ENCODE measurements at regions not wholly inside any gene's neighbourhood (a gene's known extent, or its start where the extent isn't known, plus 50 kb on each side); places are given as distances from the start of the nearest gene placed in this dataset.

DNA sequence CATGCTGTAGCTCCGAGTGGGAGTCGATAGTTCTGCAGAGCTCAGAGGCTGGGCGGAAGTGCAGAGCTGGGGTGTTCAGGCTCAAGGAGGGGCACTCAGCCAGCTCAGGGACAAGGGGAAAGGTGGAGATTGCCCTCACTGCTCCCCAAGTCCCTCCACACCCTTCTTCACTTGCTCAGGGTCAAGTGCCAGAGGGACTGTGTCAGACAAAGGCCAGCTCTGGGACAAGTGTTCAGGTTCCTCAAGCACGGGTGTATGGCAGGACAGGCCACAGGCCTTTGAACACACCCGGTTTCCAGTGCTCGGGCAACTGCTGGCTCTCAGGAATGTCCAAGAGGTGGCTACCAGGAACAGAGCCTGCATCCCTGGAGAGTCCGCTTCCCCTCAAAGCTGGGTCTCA is 293.0 kb upstream of the PODXL start:
- Histone ChIP-seq H3K27ac (ENCODE audit: low read length) (no peak overlapping the region), H3K4me3 (ENCODE audit: low read length) (no peak overlapping the region), H3K9me3 (ENCODE audit: control insufficient read depth, insufficient read depth, low read length) (peaks cover 1% of the 10 kb centered on the region), H3K36me3 (ENCODE audit: control insufficient read depth, insufficient read depth, low read length) (no peaks in the 10 kb centered on the region), H3K4me1 (ENCODE audit: control insufficient read depth, insufficient read depth, low read length) (no peaks in the 10 kb centered on the region), H3K27me3 (ENCODE audit: control insufficient read depth, insufficient read depth, low read length) (no peaks in the 10 kb centered on the region)
- no peaks in the 10 kb centered on the region for H3K9me3 Mint-ChIP-seq
- H3K27me3 Mint-ChIP-seq (ENCODE audit: low read depth in 2 of 2): peaks cover 4 to 14% of the 10 kb centered on the region in 2 donors
- WGBS (ENCODE audit: insufficient coverage): 93% methylated on average over 7 of the region's 7 CpGs
- TF ChIP-seq, protein P1, sequence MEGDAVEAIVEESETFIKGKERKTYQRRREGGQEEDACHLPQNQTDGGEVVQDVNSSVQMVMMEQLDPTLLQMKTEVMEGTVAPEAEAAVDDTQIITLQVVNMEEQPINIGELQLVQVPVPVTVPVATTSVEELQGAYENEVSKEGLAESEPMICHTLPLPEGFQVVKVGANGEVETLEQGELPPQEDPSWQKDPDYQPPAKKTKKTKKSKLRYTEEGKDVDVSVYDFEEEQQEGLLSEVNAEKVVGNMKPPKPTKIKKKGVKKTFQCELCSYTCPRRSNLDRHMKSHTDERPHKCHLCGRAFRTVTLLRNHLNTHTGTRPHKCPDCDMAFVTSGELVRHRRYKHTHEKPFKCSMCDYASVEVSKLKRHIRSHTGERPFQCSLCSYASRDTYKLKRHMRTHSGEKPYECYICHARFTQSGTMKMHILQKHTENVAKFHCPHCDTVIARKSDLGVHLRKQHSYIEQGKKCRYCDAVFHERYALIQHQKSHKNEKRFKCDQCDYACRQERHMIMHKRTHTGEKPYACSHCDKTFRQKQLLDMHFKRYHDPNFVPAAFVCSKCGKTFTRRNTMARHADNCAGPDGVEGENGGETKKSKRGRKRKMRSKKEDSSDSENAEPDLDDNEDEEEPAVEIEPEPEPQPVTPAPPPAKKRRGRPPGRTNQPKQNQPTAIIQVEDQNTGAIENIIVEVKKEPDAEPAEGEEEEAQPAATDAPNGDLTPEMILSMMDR (IDR thresholded peaks at IDR 0.05): no peak
- no peaks in the 10 kb centered on the region for H3K36me3 Mint-ChIP-seq
- no peak for DNase-seq
- H3K27ac Mint-ChIP-seq: no peak overlapping the region
- no peak for ATAC-seq
- no peak overlapping the region for H3K4me3 Mint-ChIP-seq
- intact Hi-C loops (cut with micrococcal nuclease): no loop called here
- H3K4me1 Mint-ChIP-seq: no peaks in the 10 kb centered on the region

DNA sequence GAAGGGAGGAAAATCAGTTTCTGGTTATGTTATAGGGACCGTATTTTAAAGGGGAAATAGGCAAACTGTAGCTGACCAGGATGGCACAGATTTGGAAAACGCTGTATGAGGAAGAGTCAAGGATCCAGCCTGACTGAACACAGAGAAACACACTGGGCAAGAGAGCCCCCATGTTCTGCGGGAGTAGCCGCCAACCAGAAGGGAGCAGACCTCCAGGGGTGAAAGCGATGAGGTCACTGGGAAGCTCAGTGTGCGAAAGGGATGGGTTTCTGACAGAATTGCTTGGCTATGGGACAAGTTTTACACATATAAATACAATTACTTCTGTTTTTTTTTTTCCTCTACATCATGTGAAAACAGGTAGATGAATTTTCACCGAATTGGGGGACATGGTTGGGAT is 291.6 kb upstream of the PODXL start:
- WGBS (ENCODE audit: insufficient coverage): 88% methylated on average over 5 of the region's 7 CpGs
- Mint-ChIP-seq H3K27me3 (ENCODE audit: low read depth in 2 of 2) (peaks cover 4 to 14% of the 10 kb centered on the region in 2 donors), H3K4me1 (no peaks in the 10 kb centered on the region), H3K36me3 (no peaks in the 10 kb centered on the region), H3K27ac (no peak overlapping the region), H3K9me3 (no peaks in the 10 kb centered on the region), H3K4me3 (no peak overlapping the region)
- intact Hi-C loops (cut with micrococcal nuclease): no loop called here
- DNase-seq (no peak), ATAC-seq (no peak)
- Histone ChIP-seq H3K27me3 (ENCODE audit: control insufficient read depth, insufficient read depth, low read length) (no peaks in the 10 kb centered on the region), H3K4me3 (ENCODE audit: low read length) (no peak overlapping the region), H3K9me3 (ENCODE audit: control insufficient read depth, insufficient read depth, low read length) (no peaks in the 10 kb centered on the region), H3K36me3 (ENCODE audit: control insufficient read depth, insufficient read depth, low read length) (no peaks in the 10 kb centered on the region), H3K27ac (ENCODE audit: low read length) (no peak overlapping the region), H3K4me1 (ENCODE audit: control insufficient read depth, insufficient read depth, low read length) (no peaks in the 10 kb centered on the region)
- TF ChIP-seq, protein P1 (IDR thresholded peaks at IDR 0.05): no peak

DNA sequence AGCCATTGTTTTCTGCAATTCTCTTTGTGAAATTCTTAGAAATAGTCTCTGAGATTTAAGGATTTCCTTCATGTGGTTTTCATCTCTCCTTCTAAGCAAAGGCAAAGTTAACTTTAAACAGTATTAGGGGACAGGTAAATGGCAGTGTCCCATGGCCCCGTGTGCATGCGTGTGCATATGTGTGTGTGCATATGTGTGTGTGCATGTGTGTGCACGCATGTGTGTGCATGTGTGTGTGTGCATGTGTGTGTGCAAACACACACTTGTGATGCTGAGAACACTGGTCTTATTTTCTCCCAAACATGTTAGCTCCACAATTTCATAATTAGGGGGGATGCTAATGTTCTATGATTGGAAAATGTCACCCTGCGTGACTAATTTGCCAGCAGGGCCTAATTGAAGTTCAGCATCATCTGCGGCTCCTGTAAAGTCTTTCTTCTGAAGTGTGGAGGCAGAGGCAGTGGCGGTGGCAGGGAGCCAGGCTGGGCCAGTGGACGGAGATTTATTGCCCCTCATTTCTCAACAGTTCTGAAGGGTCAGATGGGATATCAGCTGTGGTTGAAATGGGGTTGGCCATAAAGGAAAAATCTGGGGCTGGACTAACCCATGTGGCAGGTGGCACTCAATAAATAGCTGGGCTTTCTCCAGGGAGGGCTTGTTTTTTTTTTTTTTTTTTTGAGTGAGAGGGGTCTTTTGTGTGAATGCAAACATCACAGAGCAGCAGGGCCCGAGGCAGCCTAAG is 289.3 kb upstream of the PODXL start:
- no peak overlapping the region for H3K27ac Mint-ChIP-seq
- H3K9me3 Mint-ChIP-seq: no peaks in the 10 kb centered on the region
- Histone ChIP-seq H3K27ac (ENCODE audit: low read length) (no peak overlapping the region), H3K27me3 (ENCODE audit: control insufficient read depth, insufficient read depth, low read length) (no peaks in the 10 kb centered on the region), H3K4me3 (ENCODE audit: low read length) (no peak overlapping the region), H3K4me1 (ENCODE audit: control insufficient read depth, insufficient read depth, low read length) (no peaks in the 10 kb centered on the region), H3K9me3 (ENCODE audit: control insufficient read depth, insufficient read depth, low read length) (no peaks in the 10 kb centered on the region), H3K36me3 (ENCODE audit: control insufficient read depth, insufficient read depth, low read length) (no peaks in the 10 kb centered on the region)
- intact Hi-C loops (cut with micrococcal nuclease): no loop called here
- no peaks in the 10 kb centered on the region for H3K4me1 Mint-ChIP-seq
- TF ChIP-seq, protein P1 (IDR thresholded peaks at IDR 0.05): no peak
- H3K36me3 Mint-ChIP-seq: no peaks in the 10 kb centered on the region
- no peak for DNase-seq
- ATAC-seq: no peak
- 68% methylated on average over 8 of the region's 8 CpGs for WGBS (ENCODE audit: insufficient coverage)
- H3K4me3 Mint-ChIP-seq: no peak overlapping the region
- peaks cover 4 to 24% of the 10 kb centered on the region in 2 donors for H3K27me3 Mint-ChIP-seq (ENCODE audit: low read depth in 2 of 2)

DNA sequence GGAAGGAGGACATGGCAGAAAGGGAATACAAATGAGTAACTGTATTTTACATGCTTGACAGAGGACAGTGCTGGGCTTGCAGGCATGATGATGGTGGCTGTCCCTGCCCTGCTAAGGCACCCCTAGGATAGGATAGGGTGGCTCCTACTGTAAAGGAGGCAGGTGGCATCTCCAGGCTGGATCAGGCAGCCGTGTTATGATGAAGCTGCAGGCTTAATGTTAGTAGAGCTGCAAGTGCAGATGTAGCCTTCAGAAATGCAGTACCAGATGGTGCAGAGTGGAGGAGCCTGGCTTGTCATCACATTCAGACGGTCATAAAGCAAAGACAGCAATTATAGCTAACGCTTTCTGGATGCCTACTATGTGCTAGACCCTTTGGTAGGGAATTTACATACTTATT is 287.9 kb upstream of the PODXL start:
- DNase-seq (no peak), ATAC-seq (no peak)
- Histone ChIP-seq H3K27me3 (ENCODE audit: control insufficient read depth, insufficient read depth, low read length) (no peaks in the 10 kb centered on the region), H3K36me3 (ENCODE audit: control insufficient read depth, insufficient read depth, low read length) (no peaks in the 10 kb centered on the region), H3K27ac (ENCODE audit: low read length) (no peak overlapping the region), H3K4me3 (ENCODE audit: low read length) (no peak overlapping the region), H3K9me3 (ENCODE audit: control insufficient read depth, insufficient read depth, low read length) (no peaks in the 10 kb centered on the region), H3K4me1 (ENCODE audit: control insufficient read depth, insufficient read depth, low read length) (no peaks in the 10 kb centered on the region)
- WGBS (ENCODE audit: insufficient coverage): 54% methylated on average over 2 of the region's 3 CpGs
- TF ChIP-seq, protein P1 (IDR thresholded peaks at IDR 0.05): no peak
- Mint-ChIP-seq H3K4me1 (no peaks in the 10 kb centered on the region), H3K4me3 (no peak overlapping the region), H3K27me3 (ENCODE audit: low read depth in 2 of 2) (peaks cover 6 to 32% of the 10 kb centered on the region in 2 donors), H3K27ac (no peak overlapping the region), H3K9me3 (no peaks in the 10 kb centered on the region), H3K36me3 (no peaks in the 10 kb centered on the region)
- intact Hi-C loops (cut with micrococcal nuclease): no loop called here
